HepG2 (cell line): ENCODE measurements at regions not wholly inside any gene's neighbourhood (a gene's known extent, or its start where the extent isn't known, plus 50 kb on each side); places are given as distances from the start of the nearest gene placed in this dataset.

ENCODE experiments used
- DNMT1 ChIP-seq: sonication (generic); formaldehyde crosslinking; IDR thresholded peaks from 2 replicates; pipeline ENCODE4 v1.5.1; 2020; ENCODE audit warnings: mild to moderate bottlenecking, missing genetic modification reagents
- GATAD1 ChIP-seq: IDR thresholded peaks from 2 replicates; pipeline ENCODE4 v1.6.1; 2016; ENCODE audit warnings: missing genetic modification reagents, missing compliant biosample characterization
- MYC ChIP-seq: sonication (generic); formaldehyde crosslinking; IDR thresholded peaks from 2 replicates; pipeline ENCODE4 v1.9.0; 2021; ENCODE audit warnings: missing genetic modification reagents, borderline replicate concordance
- POLR2A ChIP-seq, 2 experiments: IDR thresholded peaks; 2 replicates each; pipeline ENCODE4 v1.6.1; 2011; ENCODE audit warnings: low read depth in 2 of 2, low read length in 2 of 2, mild to moderate bottlenecking in 1 of 2, moderate library complexity in 1 of 2; ENCODE audit not compliant: insufficient read depth in 1 of 2
- SIN3A ChIP-seq: IDR thresholded peaks from 2 replicates; pipeline ENCODE4 v1.6.1; 2011; ENCODE audit warnings: low read depth, mild to moderate bottlenecking, control low read depth, low read length, borderline replicate concordance
- TF ChIP-seq, protein P1 (sequence below): IDR thresholded peaks from 2 replicates; pipeline ENCODE4 v1.6.1; 2012; ENCODE audit warnings: inconsistent platforms
- TF ChIP-seq, protein P2 (sequence below): sonication (generic); formaldehyde crosslinking; IDR thresholded peaks from 2 replicates; pipeline ENCODE4 v1.5.0; 2020; ENCODE audit warnings: mild to moderate bottlenecking, missing genetic modification reagents, moderate library complexity
- TF ChIP-seq, protein P3 (sequence below): fragments of 450-650 bp; IDR thresholded peaks from 2 replicates; pipeline ENCODE4 v1.6.1; 2017

DNA sequence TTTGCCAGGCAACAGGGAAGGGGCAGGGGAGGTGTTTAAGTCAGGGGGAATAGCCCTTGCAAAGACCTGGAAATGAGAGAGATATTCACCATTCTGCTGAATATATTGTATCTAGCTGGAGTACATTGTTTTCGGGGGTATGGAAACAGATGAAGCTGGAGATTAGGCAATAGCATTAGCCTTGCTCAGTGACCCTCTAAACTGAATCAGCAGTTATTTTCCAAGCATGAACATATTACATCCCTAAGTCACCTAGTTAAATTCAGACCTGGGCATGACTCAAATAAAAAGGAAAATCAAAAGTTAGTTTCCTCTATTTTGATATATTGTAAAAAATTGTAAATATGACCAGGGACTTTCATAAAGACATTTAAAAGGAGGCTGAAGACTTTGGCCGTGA lies 544.6 kb upstream of the TRPC7 start:
- TF ChIP-seq, protein P1, sequence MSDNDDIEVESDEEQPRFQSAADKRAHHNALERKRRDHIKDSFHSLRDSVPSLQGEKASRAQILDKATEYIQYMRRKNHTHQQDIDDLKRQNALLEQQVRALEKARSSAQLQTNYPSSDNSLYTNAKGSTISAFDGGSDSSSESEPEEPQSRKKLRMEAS, result no peak
- TF ChIP-seq POLR2A (IDR thresholded peaks at IDR 0.05; ENCODE audit: insufficient read depth in 1 of 2, low read depth in 2 of 2, low read length in 2 of 2) (no peak), DNMT1 (no peak), SIN3A (no peak), GATAD1 (CRISPR knock-in tag) (no peak), MYC (CRISPR knock-in tag) (no peak)
- TF ChIP-seq, protein P2, sequence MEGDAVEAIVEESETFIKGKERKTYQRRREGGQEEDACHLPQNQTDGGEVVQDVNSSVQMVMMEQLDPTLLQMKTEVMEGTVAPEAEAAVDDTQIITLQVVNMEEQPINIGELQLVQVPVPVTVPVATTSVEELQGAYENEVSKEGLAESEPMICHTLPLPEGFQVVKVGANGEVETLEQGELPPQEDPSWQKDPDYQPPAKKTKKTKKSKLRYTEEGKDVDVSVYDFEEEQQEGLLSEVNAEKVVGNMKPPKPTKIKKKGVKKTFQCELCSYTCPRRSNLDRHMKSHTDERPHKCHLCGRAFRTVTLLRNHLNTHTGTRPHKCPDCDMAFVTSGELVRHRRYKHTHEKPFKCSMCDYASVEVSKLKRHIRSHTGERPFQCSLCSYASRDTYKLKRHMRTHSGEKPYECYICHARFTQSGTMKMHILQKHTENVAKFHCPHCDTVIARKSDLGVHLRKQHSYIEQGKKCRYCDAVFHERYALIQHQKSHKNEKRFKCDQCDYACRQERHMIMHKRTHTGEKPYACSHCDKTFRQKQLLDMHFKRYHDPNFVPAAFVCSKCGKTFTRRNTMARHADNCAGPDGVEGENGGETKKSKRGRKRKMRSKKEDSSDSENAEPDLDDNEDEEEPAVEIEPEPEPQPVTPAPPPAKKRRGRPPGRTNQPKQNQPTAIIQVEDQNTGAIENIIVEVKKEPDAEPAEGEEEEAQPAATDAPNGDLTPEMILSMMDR (CRISPR knock-in tag), result no peak
- TF ChIP-seq, protein P3, sequence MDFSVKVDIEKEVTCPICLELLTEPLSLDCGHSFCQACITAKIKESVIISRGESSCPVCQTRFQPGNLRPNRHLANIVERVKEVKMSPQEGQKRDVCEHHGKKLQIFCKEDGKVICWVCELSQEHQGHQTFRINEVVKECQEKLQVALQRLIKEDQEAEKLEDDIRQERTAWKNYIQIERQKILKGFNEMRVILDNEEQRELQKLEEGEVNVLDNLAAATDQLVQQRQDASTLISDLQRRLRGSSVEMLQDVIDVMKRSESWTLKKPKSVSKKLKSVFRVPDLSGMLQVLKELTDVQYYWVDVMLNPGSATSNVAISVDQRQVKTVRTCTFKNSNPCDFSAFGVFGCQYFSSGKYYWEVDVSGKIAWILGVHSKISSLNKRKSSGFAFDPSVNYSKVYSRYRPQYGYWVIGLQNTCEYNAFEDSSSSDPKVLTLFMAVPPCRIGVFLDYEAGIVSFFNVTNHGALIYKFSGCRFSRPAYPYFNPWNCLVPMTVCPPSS, result no peak
